ENCODE measurements at regions not wholly inside any gene's neighbourhood (a gene's known extent, or its start where the extent isn't known, plus 50 kb on each side); places are given as distances from the start of the nearest gene placed in this dataset.

- TF ChIP-seq POLR2A (IDR thresholded peaks at IDR 0.05) (no peak), CTCF (IDR thresholded peaks at IDR 0.05) (no peak), EP300 (IDR thresholded peaks at IDR 0.05) (no peak)
Measured at GRCh38 chr21:23982546-23982945, 1624.7 kb downstream of the MRPL39 start.
